ENCODE measurements at regions not wholly inside any gene's neighbourhood (a gene's known extent, or its start where the extent isn't known, plus 50 kb on each side); places are given as distances from the start of the nearest gene placed in this dataset.

DNA sequence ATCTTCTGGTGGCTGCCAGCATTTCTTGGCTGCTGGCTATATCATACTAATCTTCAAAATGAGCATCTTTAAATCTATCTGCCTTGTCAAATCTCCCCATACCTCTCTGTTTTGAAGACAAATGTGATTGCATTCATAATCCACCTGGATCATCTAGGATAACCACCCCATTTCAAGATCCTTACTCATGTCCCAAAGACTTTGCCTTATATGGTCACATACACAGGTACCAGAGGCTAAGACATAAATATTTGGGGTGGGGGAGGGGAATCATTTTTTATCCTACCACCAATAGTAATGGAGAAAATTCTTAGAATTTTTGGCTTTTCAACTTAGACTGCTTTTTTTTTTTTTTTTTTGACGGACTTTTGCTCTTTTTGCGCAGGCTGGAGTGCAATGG, 970.8 kb downstream of the PLOD2 start:
- TF ChIP-seq POLR2A (IDR thresholded peaks at IDR 0.05), result no peak
- TF ChIP-seq CTCF (IDR thresholded peaks at IDR 0.05), result no peak

Measured in breast epithelium (tissue), 3 donors.